A549 (cell line): ENCODE measurements at regions not wholly inside any gene's neighbourhood (a gene's known extent, or its start where the extent isn't known, plus 50 kb on each side); places are given as distances from the start of the nearest gene placed in this dataset.
A peak's percentile ranks its signal among the peaks of the same experiment; 100 is the strongest.

ENCODE experiments used
- ATAC-seq, 2 experiments: fragments of 200-7000 bp in 1 of 2; fragments of >200 bp in 1 of 2; cut with Nextera tagmentation in 1 of 2; cut with Tn5 transposase in 1 of 2; 3 replicates each; pipeline versions ENCODE4 v1.8.0 to v1.9.1; 2018 to 2020; ENCODE audit warnings: mild to moderate bottlenecking in 1 of 2, moderate library complexity in 1 of 2
- CTCF ChIA-PET: fragments of 300-600 bp; sonication (Branson Sonifier 250); formaldehyde crosslinking; extraction: SDS; loops from one replicate; lab custom pipeline; 2021; ENCODE audit warnings: antibody characterized with exemption, inconsistent platforms; lab: Yijun Ruan, JAX
- POLR2A ChIA-PET: fragments of 350-600 bp; formaldehyde crosslinking; extraction: SDS; loops from one replicate; lab custom pipeline; 2021; ENCODE audit warnings: antibody characterized with exemption, inconsistent platforms; lab: Yijun Ruan, JAX
- DNase-seq, 2 experiments: peaks; one replicate each; pipeline versions ENCODE4 v3.0.0 to v3.0.0-alpha.2; 2011 to 2016; ENCODE audit warnings: low read depth in 1 of 2, low spot score in 1 of 2
- FAIRE-seq: peaks from 2 replicates; lab custom pipeline; 2011; peaks lifted over from hg19 to GRCh38; lab: Jason Lieb, UNC
- H3K27ac ChIP-seq, 2 experiments: fragments of >200 bp; sonication (Bioruptor Twin); formaldehyde crosslinking; 3 replicates each; pipeline ENCODE4 v1.5.1; 2016 to 2017
- H3K4me1 ChIP-seq: fragments of >200 bp; sonication (Bioruptor Twin); formaldehyde crosslinking; 3 replicates; pipeline ENCODE4 v1.6.1; 2016
- H3K4me2 ChIP-seq: fragments of >200 bp; sonication (Bioruptor Twin); formaldehyde crosslinking; 3 replicates; pipeline ENCODE4 v1.6.1; 2016
- H3K4me3 ChIP-seq: fragments of >200 bp; sonication (Bioruptor Twin); formaldehyde crosslinking; 3 replicates; pipeline ENCODE4 v1.5.1; 2016
- H3K9me3 ChIP-seq: fragments of >200 bp; sonication (Bioruptor Twin); formaldehyde crosslinking; 3 replicates; pipeline ENCODE4 v1.6.1; 2016
- ATOH8 ChIP-seq: fragments of 250-450 bp; sonication (Bioruptor Pico); IDR thresholded peaks from 2 replicates; pipeline ENCODE4 v1.5.0; 2020; ENCODE audit warnings: low read depth, mild to moderate bottlenecking, moderate library complexity
- BHLHE40 ChIP-seq: IDR thresholded peaks from 2 replicates; pipeline ENCODE4 v1.6.1; 2012; ENCODE audit warnings: low read depth, low read length, inconsistent platforms
- CEBPB ChIP-seq, 2 experiments: fragments of >200 bp in 1 of 2; sonication (Bioruptor Twin) in 1 of 2; formaldehyde crosslinking in 1 of 2; IDR thresholded peaks; 2 replicates each; pipeline ENCODE4 v1.6.1; 2012 to 2016
- CTCF ChIP-seq: fragments of >200 bp; sonication (Bioruptor Twin); formaldehyde crosslinking; IDR thresholded peaks from 3 replicates; pipeline ENCODE4 v1.5.1; 2016
- E2F6 ChIP-seq: IDR thresholded peaks from 2 replicates; pipeline ENCODE4 v1.6.1; 2012; ENCODE audit warnings: low read depth, borderline replicate concordance
- EHMT2 ChIP-seq: fragments of 200-600 bp; sonication (generic); IDR thresholded peaks from 2 replicates; pipeline ENCODE4 v1.6.1; 2016; ENCODE audit warnings: antibody characterized with exemption, low read depth, mild to moderate bottlenecking, moderate library complexity
- ESRRA ChIP-seq: fragments of 150-350 bp; IDR thresholded peaks from 2 replicates; pipeline ENCODE4 v1.6.1; 2014; ENCODE audit warnings: mild to moderate bottlenecking, low read length, borderline replicate concordance
- FOSL2 ChIP-seq, 2 experiments: fragments of 450-650 bp in 1 of 2; fragments of >200 bp in 1 of 2; sonication (Bioruptor Twin) in 1 of 2; formaldehyde crosslinking; IDR thresholded peaks; 2 replicates each; pipeline versions ENCODE4 v1.5.0 to v1.6.1; 2016 to 2020; ENCODE audit warnings: mild to moderate bottlenecking in 1 of 2, moderate library complexity in 1 of 2
- FOXS1 ChIP-seq: fragments of 250-450 bp; sonication (Bioruptor Pico); IDR thresholded peaks from 2 replicates; pipeline ENCODE4 v1.5.0; 2020; ENCODE audit warnings: mild to moderate bottlenecking, moderate library complexity
- HES2 ChIP-seq: fragments of >200 bp; sonication (Bioruptor Twin); formaldehyde crosslinking; IDR thresholded peaks from 2 replicates; pipeline ENCODE4 v1.6.1; 2016
- HEYL ChIP-seq: fragments of 250-450 bp; sonication (Bioruptor Pico); IDR thresholded peaks from 2 replicates; pipeline ENCODE4 v1.8.0; 2021; ENCODE audit warnings: mild to moderate bottlenecking, moderate library complexity
- HMGXB4 ChIP-seq: fragments of 250-450 bp; sonication (Bioruptor Pico); IDR thresholded peaks from 2 replicates; pipeline ENCODE4 v1.5.0; 2021; ENCODE audit warnings: mild to moderate bottlenecking, moderate library complexity, borderline replicate concordance
- JUN ChIP-seq, 2 experiments: fragments of >200 bp; sonication (Bioruptor Twin); formaldehyde crosslinking; IDR thresholded peaks; 2 replicates in 1 of 2; 3 replicates in 1 of 2; pipeline ENCODE4 v1.6.1; 2016 to 2017
- JUNB ChIP-seq: fragments of >200 bp; sonication (Bioruptor Twin); formaldehyde crosslinking; IDR thresholded peaks from 2 replicates; pipeline ENCODE4 v1.6.1; 2016
- MAFK ChIP-seq: fragments of 450-650 bp; IDR thresholded peaks from 2 replicates; pipeline ENCODE4 v1.6.1; 2014; ENCODE audit not compliant: partially characterized antibody
- MAX ChIP-seq: IDR thresholded peaks from 2 replicates; pipeline ENCODE4 v1.6.1; 2012
- MYC ChIP-seq: IDR thresholded peaks from 2 replicates; pipeline ENCODE4 v1.6.1; 2012; ENCODE audit warnings: mild to moderate bottlenecking, inconsistent platforms, low read length, improper control_type of control experiment, borderline replicate concordance
- NFE2L2 ChIP-seq: fragments of 150-350 bp; conservative IDR thresholded peaks from 2 replicates; pipeline ENCODE4 v1.6.1; 2014; ENCODE audit warnings: low read length
- NPAS2 ChIP-seq: fragments of 250-450 bp; sonication (Bioruptor Pico); IDR thresholded peaks from 2 replicates; pipeline ENCODE4 v1.8.0; 2022; ENCODE audit warnings: mild to moderate bottlenecking, moderate library complexity, borderline replicate concordance
- PBX3 ChIP-seq: IDR thresholded peaks from 2 replicates; pipeline ENCODE4 v1.6.1; 2012
- POLR2A ChIP-seq: IDR thresholded peaks from 2 replicates; pipeline ENCODE4 v1.6.1; 2012; ENCODE audit warnings: mild to moderate bottlenecking, low read length
- RCOR1 ChIP-seq: fragments of 150-350 bp; IDR thresholded peaks from 2 replicates; pipeline ENCODE4 v1.6.1; 2014; ENCODE audit warnings: antibody characterized with exemption, low read length, low read depth
- RFX5 ChIP-seq: fragments of 450-650 bp; IDR thresholded peaks from 2 replicates; pipeline ENCODE4 v1.7.1; 2014; ENCODE audit warnings: antibody characterized with exemption, mild to moderate bottlenecking, moderate library complexity
- WGBS: methylation state at CpG from one replicate; pipeline ENCODE4 v1.1.6; 2017; ENCODE audit errors: missing lambda C conversion rate; 5-methylcytosine and 5-hydroxymethylcytosine counted together

GRCh38 chr13:85725433-85725832, 73.8 kb downstream of the SLITRK6 start:
- ChIA-PET CTCF (no interaction called here), POLR2A (no interaction called here)
- ATAC-seq (no peak), FAIRE-seq (no peak), DNase-seq (no peak)
- peak overlapping the region; percentile 37; the same call in 1 of the 3 replicates for H3K4me2 ChIP-seq
- H3K27ac ChIP-seq: peak overlapping the region in 1 of 2 experiments; percentile 36; a peak in 2 of 6 replicates
- WGBS: 25% methylated on average over 2 of the region's 2 CpGs
- TF ChIP-seq MAX (no peak), FOSL2 (IDR thresholded peaks at IDR 0.05) (no peak), FOSL2 (CRISPR knock-in tag; IDR thresholded peaks at IDR 0.05) (no peak), EHMT2 (no peak), RFX5 (peak; percentile 54; the same call in 1 of the 2 replicates)
- H3K9me3 ChIP-seq: no peaks in the 10 kb centered on the region
- peaks cover 22% of the 10 kb centered on the region for H3K4me1 ChIP-seq
- no peak overlapping the region for H3K4me3 ChIP-seq

- peak overlapping the region; percentile 37; the same call in 1 of the 3 replicates for H3K4me2 ChIP-seq
- TF ChIP-seq POLR2A (no peak), FOXS1 (no peak), CEBPB (IDR thresholded peaks at IDR 0.05) (0 out of 4 replicates have a peak, but pooled peaks of 1 of the 2 experiments have one; percentile 27), JUNB (peak; percentile 46; the same call in 1 of the 2 replicates), CTCF (no peak)
- FAIRE-seq: no peak
- 70% methylated on average over 11 of the region's 12 CpGs for WGBS
- CTCF ChIA-PET: no interaction called here
- H3K27ac ChIP-seq: peak overlapping the region; percentile 33 to 35; a peak in 2 of 6 replicates
- H3K9me3 ChIP-seq: no peaks in the 10 kb centered on the region
- H3K4me1 ChIP-seq: peaks cover 22% of the 10 kb centered on the region
- no peak for ATAC-seq
- POLR2A ChIA-PET: no interaction called here
- DNase-seq: no peak
- H3K4me3 ChIP-seq: no peak overlapping the region
Observed at GRCh38 chr13:85724546-85725432, 74.4 kb downstream of the SLITRK6 start.

GRCh38 chr13:85719749-85720148, 79.5 kb downstream of the SLITRK6 start:
- H3K4me3 ChIP-seq: no peak overlapping the region
- no peaks in the 10 kb centered on the region for H3K9me3 ChIP-seq
- TF ChIP-seq MAFK: peak; percentile 46
- TF ChIP-seq PBX3: no peak
- no peak for TF ChIP-seq HES2
- CTCF ChIA-PET: no interaction called here
- WGBS: 79% methylated on average over 1 of the region's 1 CpG
- H3K27ac ChIP-seq: no peak overlapping the region
- H3K4me2 ChIP-seq: peak overlapping the region; percentile 41; the same call in 2 of the 3 replicates
- peaks cover 13% of the 10 kb centered on the region; the same call in 1 of the 3 replicates for H3K4me1 ChIP-seq
- POLR2A ChIA-PET: no interaction called here
- DNase-seq (no peak), FAIRE-seq (no peak), ATAC-seq (no peak)

GRCh38 chr13:85717921-85718320, 81.3 kb downstream of the SLITRK6 start:
- WGBS: 91% methylated on average over 3 of the region's 3 CpGs
- no peaks in the 10 kb centered on the region for H3K9me3 ChIP-seq
- no peak for DNase-seq
- H3K27ac ChIP-seq: no peak overlapping the region
- peaks cover 8% of the 10 kb centered on the region; the same call in 1 of the 3 replicates for H3K4me1 ChIP-seq
- ChIA-PET CTCF (no interaction called here), POLR2A (no interaction called here)
- no peak for FAIRE-seq
- no peak overlapping the region for H3K4me3 ChIP-seq
- no peak for ATAC-seq
- no peak overlapping the region for H3K4me2 ChIP-seq
- TF ChIP-seq HMGXB4 (no peak), NPAS2 (CRISPR knock-in tag) (no peak), NFE2L2 (no peak), MAFK (no peak), MYC (no peak), JUN (IDR thresholded peaks at IDR 0.05) (no peak), HEYL (CRISPR knock-in tag) (no peak), ATOH8 (CRISPR knock-in tag) (no peak), RCOR1 (no peak), BHLHE40 (no peak), E2F6 (no peak), JUNB (no peak), ESRRA (no peak)
